H1 (cell line): ENCODE measurements at regions not wholly inside any gene's neighbourhood (a gene's known extent, or its start where the extent isn't known, plus 50 kb on each side); places are given as distances from the start of the nearest gene placed in this dataset.

Experiments used
- CHD7 ChIP-seq: fragments of 300-600 bp; sonication (generic); IDR thresholded peaks from 2 replicates; pipeline ENCODE4 v1.7.1; 2012; ENCODE audit warnings: low read length, moderate library complexity, mild to moderate bottlenecking, inconsistent platforms; ENCODE audit not compliant: insufficient replicate concordance
- E2F6 ChIP-seq: IDR thresholded peaks from 2 replicates; pipeline ENCODE4 v1.6.1; 2012; ENCODE audit warnings: inconsistent platforms
- YY1 ChIP-seq: IDR thresholded peaks from 2 replicates; pipeline ENCODE4 v1.6.1; 2011; ENCODE audit warnings: low read depth, mild to moderate bottlenecking, low read length
- ZNF274 ChIP-seq: IDR thresholded peaks from 2 replicates; pipeline ENCODE4 v1.7.0; 2012; ENCODE audit warnings: low read length, borderline replicate concordance; ENCODE audit errors: extremely low read depth

- TF ChIP-seq CHD7 (no peak), E2F6 (no peak), YY1 (no peak), ZNF274 (no peak)
Observed at GRCh38 chr1:191620883-191621282, 537.4 kb upstream of the RGS18 start (continued).
